Smooth muscle cell (in vitro differentiated cells): ENCODE measurements at regions not wholly inside any gene's neighbourhood (a gene's known extent, or its start where the extent isn't known, plus 50 kb on each side); places are given as distances from the start of the nearest gene placed in this dataset.

ENCODE experiments used
- DNase-seq: peaks from one replicate; lab custom pipeline; 2025; ENCODE audit not compliant: unreplicated experiment; lab: John Stamatoyannopoulos, UW
- H2AFZ ChIP-seq: fragments of 200-600 bp; sonication (generic); 2 replicates; pipeline ENCODE4 v1.6.0; 2016; ENCODE audit warnings: antibody characterized with exemption, low read depth, mild to moderate bottlenecking
- H3F3A ChIP-seq: fragments of 200-600 bp; sonication (generic); 2 replicates; pipeline ENCODE4 v1.6.0; 2017; ENCODE audit warnings: antibody characterized with exemption, low read depth
- H3K27ac ChIP-seq: fragments of 200-600 bp; sonication (generic); 2 replicates; pipeline ENCODE4 v1.5.1; 2016; ENCODE audit warnings: low read depth, mild to moderate bottlenecking
- H3K27me3 ChIP-seq: fragments of 200-600 bp; sonication (generic); 2 replicates; pipeline ENCODE4 v1.6.1; 2016; ENCODE audit warnings: low read depth, mild to moderate bottlenecking
- H3K36me3 ChIP-seq: fragments of 200-600 bp; sonication (generic); 2 replicates; pipeline ENCODE4 v1.5.1; 2016; ENCODE audit warnings: low read depth
- H3K4me1 ChIP-seq: fragments of 200-600 bp; sonication (generic); 2 replicates; pipeline ENCODE4 v1.5.1; 2016; ENCODE audit warnings: low read depth
- H3K4me2 ChIP-seq: fragments of 200-600 bp; sonication (generic); 2 replicates; pipeline ENCODE4 v1.6.0; 2016; ENCODE audit warnings: mild to moderate bottlenecking
- H3K4me3 ChIP-seq: fragments of 200-600 bp; sonication (generic); 2 replicates; pipeline ENCODE4 v1.5.1; 2016; ENCODE audit warnings: mild to moderate bottlenecking
- H3K79me2 ChIP-seq: fragments of 200-600 bp; sonication (generic); 2 replicates; pipeline ENCODE4 v1.6.0; 2016; ENCODE audit warnings: low read depth, mild to moderate bottlenecking
- H3K9ac ChIP-seq: fragments of 200-600 bp; sonication (generic); 2 replicates; pipeline ENCODE4 v1.6.0; 2016; ENCODE audit warnings: low read depth
- H3K9me3 ChIP-seq: fragments of 200-600 bp; sonication (generic); replicated peaks from 2 replicates; pipeline ENCODE4 v1.5.1; 2016; ENCODE audit warnings: low read depth
- H4K20me1 ChIP-seq: fragments of 200-600 bp; sonication (generic); 2 replicates; pipeline ENCODE4 v1.6.0; 2016; ENCODE audit warnings: low read depth
- WGBS: methylation state at CpG from one replicate; pipeline ENCODE4 v1.1.7; 2016; ENCODE audit warnings: low lambda C conversion rate; 5-methylcytosine and 5-hydroxymethylcytosine counted together
- TF ChIP-seq, protein P1 (sequence below): fragments of 200-600 bp; sonication (generic); IDR thresholded peaks from 2 replicates; pipeline ENCODE4 v1.5.1; 2017; ENCODE audit warnings: borderline replicate concordance, mild to moderate bottlenecking, antibody characterized with exemption; ENCODE audit not compliant: insufficient read depth, poor library complexity, severe bottlenecking

GRCh38 chr20:60935971-60936370 is 316.1 kb upstream of the CDH4 start:
- Histone ChIP-seq H3K27me3 (no peaks in the 10 kb centered on the region), H2AFZ (no peak overlapping the region), H3K9ac (no peak overlapping the region), H4K20me1 (no peaks in the 10 kb centered on the region), H3K4me2 (no peak overlapping the region), H3K4me3 (no peak overlapping the region), H3F3A (no peaks in the 10 kb centered on the region), H3K9me3 (no peaks in the 10 kb centered on the region), H3K36me3 (no peaks in the 10 kb centered on the region), H3K4me1 (no peaks in the 10 kb centered on the region), H3K27ac (no peak overlapping the region), H3K79me2 (no peaks in the 10 kb centered on the region)
- DNase-seq: no peak
- TF ChIP-seq, protein P1, sequence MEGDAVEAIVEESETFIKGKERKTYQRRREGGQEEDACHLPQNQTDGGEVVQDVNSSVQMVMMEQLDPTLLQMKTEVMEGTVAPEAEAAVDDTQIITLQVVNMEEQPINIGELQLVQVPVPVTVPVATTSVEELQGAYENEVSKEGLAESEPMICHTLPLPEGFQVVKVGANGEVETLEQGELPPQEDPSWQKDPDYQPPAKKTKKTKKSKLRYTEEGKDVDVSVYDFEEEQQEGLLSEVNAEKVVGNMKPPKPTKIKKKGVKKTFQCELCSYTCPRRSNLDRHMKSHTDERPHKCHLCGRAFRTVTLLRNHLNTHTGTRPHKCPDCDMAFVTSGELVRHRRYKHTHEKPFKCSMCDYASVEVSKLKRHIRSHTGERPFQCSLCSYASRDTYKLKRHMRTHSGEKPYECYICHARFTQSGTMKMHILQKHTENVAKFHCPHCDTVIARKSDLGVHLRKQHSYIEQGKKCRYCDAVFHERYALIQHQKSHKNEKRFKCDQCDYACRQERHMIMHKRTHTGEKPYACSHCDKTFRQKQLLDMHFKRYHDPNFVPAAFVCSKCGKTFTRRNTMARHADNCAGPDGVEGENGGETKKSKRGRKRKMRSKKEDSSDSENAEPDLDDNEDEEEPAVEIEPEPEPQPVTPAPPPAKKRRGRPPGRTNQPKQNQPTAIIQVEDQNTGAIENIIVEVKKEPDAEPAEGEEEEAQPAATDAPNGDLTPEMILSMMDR: no peak
- WGBS: 81% methylated on average over 8 of the region's 8 CpGs

GRCh38 chr20:60937585-60937984 is 314.5 kb upstream of the CDH4 start:
- Histone ChIP-seq H3K4me2 (no peak overlapping the region), H3K4me3 (no peak overlapping the region), H3K36me3 (no peaks in the 10 kb centered on the region), H3K79me2 (no peaks in the 10 kb centered on the region), H3K9ac (no peak overlapping the region), H3K4me1 (no peaks in the 10 kb centered on the region), H3K27me3 (no peaks in the 10 kb centered on the region), H3K27ac (no peak overlapping the region), H3F3A (no peaks in the 10 kb centered on the region), H4K20me1 (no peaks in the 10 kb centered on the region), H3K9me3 (no peaks in the 10 kb centered on the region), H2AFZ (no peak overlapping the region)
- TF ChIP-seq, protein P1: no peak
- no peak for DNase-seq
- 78% methylated on average over 10 of the region's 10 CpGs for WGBS

GRCh38 chr20:60941379-60941778 is 310.7 kb upstream of the CDH4 start:
- Histone ChIP-seq H3K79me2 (no peaks in the 10 kb centered on the region), H3K4me3 (no peak overlapping the region), H3K4me1 (no peaks in the 10 kb centered on the region), H3K9ac (no peak overlapping the region), H3K27me3 (no peaks in the 10 kb centered on the region), H3K9me3 (no peaks in the 10 kb centered on the region), H3K36me3 (no peaks in the 10 kb centered on the region), H3K4me2 (no peak overlapping the region), H3F3A (no peaks in the 10 kb centered on the region), H3K27ac (no peak overlapping the region), H4K20me1 (no peaks in the 10 kb centered on the region), H2AFZ (no peak overlapping the region)
- WGBS: 88% methylated on average over 5 of the region's 6 CpGs
- DNase-seq: no peak
- TF ChIP-seq, protein P1: no peak

- no peaks in the 10 kb centered on the region for H3K36me3 ChIP-seq
- H3K9ac ChIP-seq: no peak overlapping the region
- no peak overlapping the region for H3K27ac ChIP-seq
- no peak overlapping the region for H3K4me3 ChIP-seq
- no peaks in the 10 kb centered on the region for H3K4me1 ChIP-seq
- no peaks in the 10 kb centered on the region for H3K27me3 ChIP-seq
- H3K4me2 ChIP-seq: no peak overlapping the region
- 88% methylated on average over 7 of the region's 7 CpGs for WGBS
- no peak for DNase-seq
- H3K9me3 ChIP-seq: no peaks in the 10 kb centered on the region
- no peaks in the 10 kb centered on the region for H3F3A ChIP-seq
- H2AFZ ChIP-seq: no peak overlapping the region
- H4K20me1 ChIP-seq: no peaks in the 10 kb centered on the region
- TF ChIP-seq, protein P1: no peak
- no peaks in the 10 kb centered on the region for H3K79me2 ChIP-seq
These were observed 304.2 kb upstream of the CDH4 start for GRCh38 chr20:60947819-60948218.
